Right forelimb (tissue), 1 donor: ENCODE measurements at regions not wholly inside any gene's neighbourhood (a gene's known extent, or its start where the extent isn't known, plus 50 kb on each side); places are given as distances from the start of the nearest gene placed in this dataset.
"Not testable (repeated sequence)": the region's sequence is repeated elsewhere in the genome, so short reads cannot be mapped to it uniquely, and the experiment has no call there.

Experiments used
- DNase-seq: peaks from one replicate; pipeline ENCODE4 v3.0.0-alpha.2; 2018

- DNase-seq = no peak
Measured at GRCh38 chr2:176427549-176427948, 158.3 kb downstream of the MTX2 start.

- not testable (repeated sequence) for DNase-seq
Measured at GRCh38 chr2:176428944-176429469, 159.8 kb downstream of the MTX2 start.

- DNase-seq = no peak
Measured at GRCh38 chr2:176432434-176432833, 163.2 kb downstream of the MTX2 start.

GRCh38 chr2:176435729-176436128 lies 166.5 kb downstream of the MTX2 start:
- no peak for DNase-seq

- DNase-seq = no peak
Measured at GRCh38 chr2:176443946-176444345, 174.7 kb downstream of the MTX2 start.

GRCh38 chr2:176445956-176446355 lies 176.7 kb downstream of the MTX2 start:
- no peak for DNase-seq

- DNase-seq = no peak
Measured at GRCh38 chr2:176446718-176447414, 177.6 kb downstream of the MTX2 start.

GRCh38 chr2:176447616-176448015 lies 178.4 kb downstream of the MTX2 start:
- no peak for DNase-seq

- no peak for DNase-seq
Measured at GRCh38 chr2:176449852-176450251, 180.6 kb downstream of the MTX2 start.

GRCh38 chr2:176453784-176454183 lies 184.5 kb downstream of the MTX2 start:
- no peak for DNase-seq

- DNase-seq = peak; percentile 94
Measured at GRCh38 chr2:176454893-176455815, 185.9 kb downstream of the MTX2 start.

GRCh38 chr2:176455816-176456291 lies 186.6 kb downstream of the MTX2 start:
- DNase-seq = peak; percentile 82

- no peak for DNase-seq
Measured at GRCh38 chr2:176457481-176457880, 188.2 kb downstream of the MTX2 start.

GRCh38 chr2:176461098-176461808 lies 192.0 kb downstream of the MTX2 start:
- DNase-seq = no peak

GRCh38 chr2:176461809-176462670 lies 192.8 kb downstream of the MTX2 start:
- DNase-seq = no peak

- no peak for DNase-seq
Measured at GRCh38 chr2:176463546-176463945, 194.3 kb downstream of the MTX2 start.

GRCh38 chr2:176464886-176465564 lies 195.8 kb downstream of the MTX2 start:
- no peak for DNase-seq

- DNase-seq = no peak
Measured at GRCh38 chr2:176466918-176467452, 197.7 kb downstream of the MTX2 start.

GRCh38 chr2:176467595-176467994 lies 198.4 kb downstream of the MTX2 start:
- DNase-seq = no peak

GRCh38 chr2:176468457-176469113 lies 199.3 kb downstream of the MTX2 start:
- no peak for DNase-seq

GRCh38 chr2:176470713-176471112 lies 201.5 kb downstream of the MTX2 start:
- no peak for DNase-seq
